ENCODE measurements at regions not wholly inside any gene's neighbourhood (a gene's known extent, or its start where the extent isn't known, plus 50 kb on each side); places are given as distances from the start of the nearest gene placed in this dataset.

- no peak for TF ChIP-seq CTCF (conservative IDR thresholded peaks at IDR 0.05)
- TF ChIP-seq EZH2 (IDR thresholded peaks at IDR 0.05; ENCODE audit: low read depth) = no peak
Measured at GRCh38 chr4:42237010-42237409, 84.6 kb upstream of the BEND4 start.
